OCI-M1 (cell line): ENCODE measurements at regions not wholly inside any gene's neighbourhood (a gene's known extent, or its start where the extent isn't known, plus 50 kb on each side); places are given as distances from the start of the nearest gene placed in this dataset.

Source experiments
- DNase-seq: peaks from one replicate; lab custom pipeline; 2025; lab: John Stamatoyannopoulos, UW

- no peak for DNase-seq
Measured at GRCh38 chr2:898319-898718, 52.3 kb upstream of the SNTG2 start.

- DNase-seq, result no peak
Measured at GRCh38 chr2:897091-897490, 53.6 kb upstream of the SNTG2 start.

DNA sequence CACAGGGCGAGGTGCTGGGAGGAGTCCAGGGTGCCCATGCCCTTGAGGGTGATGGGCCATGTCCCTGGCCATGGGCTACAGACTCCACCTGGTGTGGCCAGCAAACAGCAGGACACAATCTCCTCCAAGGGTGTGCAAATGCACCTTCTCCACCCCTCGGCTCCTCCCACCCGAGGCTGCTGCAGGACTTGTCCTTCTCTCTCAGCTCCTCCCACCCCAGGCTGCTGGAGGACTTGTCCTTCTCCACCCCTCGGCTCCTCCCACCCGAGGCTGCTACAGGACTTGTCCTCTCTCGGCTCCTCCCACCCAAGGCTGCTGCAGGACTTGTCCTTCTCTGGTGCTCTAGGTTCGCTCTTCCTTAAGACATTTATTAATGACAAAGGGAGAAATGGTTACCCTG is 57.3 kb upstream of the SNTG2 start:
- no peak for DNase-seq

- DNase-seq, result no peak
Measured at GRCh38 chr2:892892-893291, 57.8 kb upstream of the SNTG2 start.

DNA sequence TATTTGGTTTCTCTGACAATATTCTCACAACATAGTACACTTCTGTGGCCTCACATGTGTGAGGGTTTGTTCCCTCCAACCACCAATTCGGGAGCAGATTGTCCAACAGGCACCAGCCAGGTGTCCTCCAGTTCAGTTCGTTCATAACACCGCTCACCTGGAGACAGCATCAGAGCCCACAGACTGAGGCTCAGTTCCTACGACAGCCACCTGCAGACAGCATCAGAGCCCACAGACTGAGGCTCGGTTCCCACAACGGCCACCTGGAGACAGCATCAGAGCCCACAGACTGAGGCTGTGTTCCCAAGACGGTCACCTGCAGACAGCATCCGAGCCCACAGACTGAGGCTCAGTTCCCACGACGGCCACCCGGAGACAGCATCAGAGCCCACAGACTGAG is 58.2 kb upstream of the SNTG2 start:
- DNase-seq, result no peak

GRCh38 chr2:891734-892133 is 58.9 kb upstream of the SNTG2 start:
- no peak for DNase-seq

DNA sequence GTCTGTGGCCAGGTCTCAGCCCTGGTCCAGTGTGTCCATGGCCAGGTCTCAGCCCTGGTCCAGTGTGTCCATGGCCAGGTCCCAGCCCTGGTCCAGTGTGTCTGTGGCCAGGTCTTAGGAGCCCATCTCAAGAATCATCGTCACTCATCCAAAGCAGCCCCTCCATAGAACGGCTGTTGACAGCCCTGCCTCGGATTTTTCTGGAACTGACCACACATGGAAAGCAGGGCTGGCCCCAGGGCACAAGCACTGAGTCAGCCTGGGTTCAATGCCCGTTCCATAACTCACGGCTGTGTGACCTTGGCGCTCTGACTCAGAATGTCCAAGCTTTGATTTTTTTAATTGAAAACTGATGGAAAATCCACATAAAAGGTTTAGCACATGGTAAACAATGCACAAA is 59.9 kb upstream of the SNTG2 start:
- no peak for DNase-seq

DNA sequence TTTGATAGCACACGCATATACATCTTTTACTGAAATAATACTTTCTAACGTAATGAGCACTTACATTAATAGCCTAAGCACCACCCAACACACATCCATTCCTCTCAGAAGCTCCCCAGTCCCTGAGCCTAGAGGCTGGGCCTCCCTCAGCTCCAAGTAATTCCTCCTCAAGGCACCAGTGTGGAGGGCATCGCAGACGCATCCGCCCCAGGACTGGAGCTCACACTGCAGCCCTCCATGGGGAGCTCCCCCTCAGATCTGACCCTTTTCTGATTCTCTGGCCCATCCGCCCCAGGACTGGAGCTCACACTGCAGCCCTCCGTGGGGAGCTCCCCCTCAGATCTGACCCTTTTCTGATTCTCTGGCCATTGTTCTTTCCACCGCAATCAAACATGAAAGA is 60.4 kb upstream of the SNTG2 start:
- no peak for DNase-seq

DNA sequence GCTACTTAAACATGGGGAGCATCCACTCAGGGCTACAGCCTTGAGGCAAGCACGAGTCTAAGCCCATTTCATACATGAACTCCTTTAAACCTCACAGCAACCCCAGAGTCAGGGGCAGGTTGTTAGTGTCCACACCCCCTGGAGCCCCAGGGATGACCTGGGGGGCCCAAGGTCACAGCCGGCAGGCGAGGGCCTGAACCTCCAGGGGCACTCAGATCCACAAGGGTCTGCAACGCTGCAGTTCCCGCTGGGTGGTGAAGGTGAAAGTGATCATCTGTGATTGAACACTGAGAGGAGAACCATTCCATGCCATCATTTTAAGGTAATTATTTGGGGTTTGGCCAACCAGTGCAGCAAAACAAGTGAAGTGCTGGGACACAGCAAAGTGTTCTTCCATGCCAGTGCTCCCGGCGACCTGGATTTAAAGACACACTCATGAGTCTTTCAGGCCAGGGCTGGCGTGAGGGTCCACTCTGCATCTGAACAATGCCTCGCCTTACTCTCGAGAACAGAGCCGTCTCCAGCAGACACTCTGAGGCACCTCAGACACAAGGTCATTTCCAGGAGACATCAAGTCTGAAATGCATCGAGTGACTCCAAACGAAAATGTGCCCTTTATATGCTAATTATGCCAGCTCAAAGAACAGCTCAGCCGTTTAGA is 61.6 kb upstream of the SNTG2 start:
- no peak for DNase-seq

GRCh38 chr2:888211-888801 is 62.3 kb upstream of the SNTG2 start:
- no peak for DNase-seq

GRCh38 chr2:887639-888038 is 63.0 kb upstream of the SNTG2 start:
- no peak for DNase-seq

DNA sequence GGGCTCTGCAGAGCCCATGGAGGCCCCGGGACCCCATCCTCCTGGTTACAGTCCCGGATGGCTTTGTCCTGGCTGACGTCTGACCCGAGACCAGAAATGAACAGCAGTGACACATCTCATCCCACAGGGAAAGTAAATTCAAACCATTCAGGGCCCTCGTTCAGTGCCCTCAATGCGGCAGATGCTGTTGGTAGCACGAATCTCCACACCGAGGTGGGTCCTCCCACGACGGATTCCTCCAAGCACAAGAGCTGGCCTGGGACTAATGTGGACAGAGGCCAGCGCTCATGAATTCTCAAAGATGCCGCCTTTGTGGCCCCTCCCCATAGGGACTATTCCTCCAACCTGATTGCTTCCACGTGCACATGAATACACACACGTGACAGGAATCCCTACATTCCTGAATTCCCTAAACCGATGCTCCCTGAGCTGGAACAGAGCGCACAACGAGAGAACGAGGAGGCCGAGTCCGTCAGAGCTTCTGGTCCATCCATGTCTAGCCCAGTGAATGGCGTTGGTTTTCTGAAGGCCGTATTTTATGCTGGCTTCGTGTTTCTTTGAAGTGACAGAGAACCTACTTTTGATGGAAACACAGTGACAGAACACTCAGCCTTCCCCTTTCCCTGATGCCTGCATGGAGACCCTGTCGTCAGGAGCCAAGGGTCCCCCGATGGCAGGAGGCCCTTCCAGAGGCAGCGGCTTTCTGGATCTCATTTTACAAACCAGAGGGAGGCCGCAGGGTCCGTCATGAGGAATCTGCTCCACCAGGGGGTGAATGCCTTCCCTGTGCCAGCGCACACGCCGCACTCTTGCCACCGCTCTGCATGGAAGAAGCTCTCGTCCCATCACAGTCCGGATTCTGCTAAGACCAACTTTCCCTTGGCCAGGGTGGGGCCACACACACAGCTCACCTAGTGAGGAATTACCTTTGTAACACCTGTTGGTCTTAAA is 64.3 kb upstream of the SNTG2 start:
- DNase-seq, result no peak

DNA sequence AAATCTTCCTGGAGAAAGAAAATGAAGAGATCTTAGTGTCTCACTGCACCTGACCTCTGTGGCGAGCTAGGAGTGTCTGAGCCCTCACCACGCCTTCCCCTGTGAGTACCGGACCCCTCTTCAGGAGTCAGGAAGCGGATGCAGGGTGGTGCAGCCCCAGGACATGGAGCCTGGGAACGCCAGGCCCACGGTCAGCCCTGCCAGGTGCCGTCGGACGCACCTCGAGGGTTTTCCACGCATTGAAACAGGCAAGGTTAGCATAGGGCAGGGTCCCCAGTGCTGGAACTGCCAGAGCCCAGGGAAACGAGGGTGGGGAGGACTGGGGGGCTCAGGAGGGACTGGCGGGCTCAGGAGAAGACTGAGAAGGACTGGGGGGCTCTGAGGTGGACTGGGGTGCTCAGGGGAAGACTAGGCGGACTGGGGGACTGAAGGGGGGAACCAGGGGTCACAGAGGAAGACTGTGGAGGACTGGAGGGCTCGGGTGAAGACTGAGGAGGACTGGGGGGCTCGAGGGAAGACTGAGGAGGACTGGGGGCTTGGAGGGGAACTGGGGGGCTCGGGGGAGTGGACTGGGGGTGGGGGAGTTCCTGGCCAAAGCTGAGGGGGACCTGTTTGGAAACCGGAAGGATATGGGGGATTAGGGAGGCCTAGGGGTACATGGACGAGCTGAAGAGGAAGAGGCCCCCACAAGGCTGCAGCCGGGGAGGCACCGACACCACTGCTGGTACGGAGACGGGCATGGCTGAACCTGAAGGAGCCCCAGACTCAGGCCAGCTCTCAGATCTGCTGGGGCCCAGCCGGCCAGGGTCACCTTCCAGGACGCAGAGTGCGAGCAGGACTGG is 65.2 kb upstream of the SNTG2 start:
- no peak for DNase-seq

DNA sequence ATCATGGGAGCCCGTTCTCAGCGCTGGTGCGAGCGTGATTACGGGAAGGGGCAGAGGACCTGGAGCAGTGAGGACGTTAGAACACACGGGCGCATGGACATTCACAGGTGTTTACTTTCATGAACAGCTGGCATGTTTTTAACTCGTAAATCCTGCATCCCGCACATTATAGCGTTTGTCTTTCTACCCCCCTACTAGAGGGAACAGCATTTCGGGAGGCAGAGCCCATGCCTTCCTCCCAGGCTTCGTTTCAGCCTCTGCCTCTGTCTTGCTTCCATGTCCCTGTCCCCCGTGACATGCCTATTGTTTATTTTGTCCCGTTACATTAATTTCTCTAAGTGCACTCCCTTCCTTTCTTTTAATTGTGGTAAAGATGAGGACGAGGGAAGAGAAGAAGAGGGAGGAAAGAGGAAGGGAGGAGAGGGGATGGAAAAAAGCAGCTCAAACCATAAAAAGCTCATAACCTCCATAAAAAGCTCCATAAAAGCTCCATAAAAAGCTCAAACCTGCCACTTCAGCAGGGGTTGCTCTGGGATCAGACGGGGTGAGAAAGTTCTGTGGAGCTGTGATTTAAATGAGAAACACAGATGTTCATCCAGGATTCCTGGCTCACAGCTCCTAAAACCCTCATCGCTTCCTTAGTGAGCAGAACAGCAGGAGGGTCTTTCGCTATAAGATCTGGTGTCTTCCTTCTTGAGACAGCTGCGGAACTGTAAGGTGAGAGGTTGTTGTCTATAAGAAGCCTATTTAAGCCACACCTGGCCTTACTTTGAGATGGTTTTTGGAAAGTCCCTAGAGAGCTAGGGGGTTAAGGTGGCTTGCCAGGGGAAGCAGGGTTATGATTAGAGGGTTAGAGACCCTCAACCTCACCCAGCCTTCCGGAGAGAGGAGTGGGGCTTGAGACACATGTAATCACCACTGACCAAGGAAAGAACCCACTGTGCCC is 66.6 kb upstream of the SNTG2 start:
- no peak for DNase-seq

GRCh38 chr2:883260-883802 is 67.3 kb upstream of the SNTG2 start:
- DNase-seq, result no peak

GRCh38 chr2:881204-881918 is 69.3 kb upstream of the SNTG2 start:
- no peak for DNase-seq

GRCh38 chr2:880201-880970 is 70.3 kb upstream of the SNTG2 start:
- no peak for DNase-seq

GRCh38 chr2:879540-879939 is 71.1 kb upstream of the SNTG2 start:
- no peak for DNase-seq

GRCh38 chr2:878245-878930 is 72.3 kb upstream of the SNTG2 start:
- no peak for DNase-seq
